HS-5 (cell line): ENCODE measurements at regions not wholly inside any gene's neighbourhood (a gene's known extent, or its start where the extent isn't known, plus 50 kb on each side); places are given as distances from the start of the nearest gene placed in this dataset.

Experiments
- DNase-seq: peaks from one replicate; pipeline ENCODE4 v3.0.0-alpha.2; 2012; ENCODE audit warnings: low read depth

- no peak for DNase-seq
Measured at GRCh38 chr1:29821605-29822004, 585.3 kb downstream of the PTPRU start.

- DNase-seq = no peak
Measured at GRCh38 chr1:29820401-29820800, 584.1 kb downstream of the PTPRU start.

GRCh38 chr1:29812408-29813135, 576.2 kb downstream of the PTPRU start:
- no peak for DNase-seq

GRCh38 chr1:29811727-29812407, 575.5 kb downstream of the PTPRU start:
- DNase-seq = no peak

- DNase-seq = no peak
Measured at GRCh38 chr1:29811247-29811646, 574.9 kb downstream of the PTPRU start.

GRCh38 chr1:29810121-29811120, 574.1 kb downstream of the PTPRU start:
- DNase-seq = no peak

GRCh38 chr1:29809446-29810120, 573.3 kb downstream of the PTPRU start:
- DNase-seq = no peak

GRCh38 chr1:29808141-29808995, 572.0 kb downstream of the PTPRU start:
- no peak for DNase-seq

GRCh38 chr1:29807689-29808088, 571.4 kb downstream of the PTPRU start:
- DNase-seq = no peak

GRCh38 chr1:29806646-29807319, 570.5 kb downstream of the PTPRU start:
- DNase-seq = no peak

- DNase-seq = no peak
Measured at GRCh38 chr1:29805896-29806160, 569.5 kb downstream of the PTPRU start.

GRCh38 chr1:29805122-29805895, 569.0 kb downstream of the PTPRU start:
- DNase-seq = no peak

GRCh38 chr1:29804181-29804899, 568.0 kb downstream of the PTPRU start:
- DNase-seq = no peak

- DNase-seq = no peak
Measured at GRCh38 chr1:29803486-29803885, 567.2 kb downstream of the PTPRU start.

GRCh38 chr1:29802181-29803068, 566.1 kb downstream of the PTPRU start:
- no peak for DNase-seq

- DNase-seq = no peak
Measured at GRCh38 chr1:29801561-29801973, 565.2 kb downstream of the PTPRU start.

GRCh38 chr1:29801003-29801402, 564.7 kb downstream of the PTPRU start:
- no peak for DNase-seq

- DNase-seq = no peak
Measured at GRCh38 chr1:29800522-29800956, 564.2 kb downstream of the PTPRU start.
